Smooth muscle cell (in vitro differentiated cells): ENCODE measurements at regions not wholly inside any gene's neighbourhood (a gene's known extent, or its start where the extent isn't known, plus 50 kb on each side); places are given as distances from the start of the nearest gene placed in this dataset.

Experiments
- DNase-seq: peaks from one replicate; lab custom pipeline; 2025; ENCODE audit not compliant: unreplicated experiment; lab: John Stamatoyannopoulos, UW
- H2AFZ ChIP-seq: fragments of 200-600 bp; sonication (generic); 2 replicates; pipeline ENCODE4 v1.6.0; 2016; ENCODE audit warnings: antibody characterized with exemption, low read depth, mild to moderate bottlenecking
- H3F3A ChIP-seq: fragments of 200-600 bp; sonication (generic); 2 replicates; pipeline ENCODE4 v1.6.0; 2017; ENCODE audit warnings: antibody characterized with exemption, low read depth
- H3K27ac ChIP-seq: fragments of 200-600 bp; sonication (generic); 2 replicates; pipeline ENCODE4 v1.5.1; 2016; ENCODE audit warnings: low read depth, mild to moderate bottlenecking
- H3K27me3 ChIP-seq: fragments of 200-600 bp; sonication (generic); 2 replicates; pipeline ENCODE4 v1.6.1; 2016; ENCODE audit warnings: low read depth, mild to moderate bottlenecking
- H3K36me3 ChIP-seq: fragments of 200-600 bp; sonication (generic); 2 replicates; pipeline ENCODE4 v1.5.1; 2016; ENCODE audit warnings: low read depth
- H3K4me1 ChIP-seq: fragments of 200-600 bp; sonication (generic); 2 replicates; pipeline ENCODE4 v1.5.1; 2016; ENCODE audit warnings: low read depth
- H3K4me2 ChIP-seq: fragments of 200-600 bp; sonication (generic); 2 replicates; pipeline ENCODE4 v1.6.0; 2016; ENCODE audit warnings: mild to moderate bottlenecking
- H3K4me3 ChIP-seq: fragments of 200-600 bp; sonication (generic); 2 replicates; pipeline ENCODE4 v1.5.1; 2016; ENCODE audit warnings: mild to moderate bottlenecking
- H3K79me2 ChIP-seq: fragments of 200-600 bp; sonication (generic); 2 replicates; pipeline ENCODE4 v1.6.0; 2016; ENCODE audit warnings: low read depth, mild to moderate bottlenecking
- H3K9ac ChIP-seq: fragments of 200-600 bp; sonication (generic); 2 replicates; pipeline ENCODE4 v1.6.0; 2016; ENCODE audit warnings: low read depth
- H3K9me3 ChIP-seq: fragments of 200-600 bp; sonication (generic); replicated peaks from 2 replicates; pipeline ENCODE4 v1.5.1; 2016; ENCODE audit warnings: low read depth
- H4K20me1 ChIP-seq: fragments of 200-600 bp; sonication (generic); 2 replicates; pipeline ENCODE4 v1.6.0; 2016; ENCODE audit warnings: low read depth
- CTCF ChIP-seq: fragments of 200-600 bp; sonication (generic); IDR thresholded peaks from 2 replicates; pipeline ENCODE4 v1.5.1; 2017; ENCODE audit warnings: borderline replicate concordance, mild to moderate bottlenecking, antibody characterized with exemption; ENCODE audit not compliant: insufficient read depth, poor library complexity, severe bottlenecking
- WGBS: methylation state at CpG from one replicate; pipeline ENCODE4 v1.1.7; 2016; ENCODE audit warnings: low lambda C conversion rate; 5-methylcytosine and 5-hydroxymethylcytosine counted together

- 93% methylated on average over 2 of the region's 2 CpGs for WGBS
- no peaks in the 10 kb centered on the region for H3K36me3 ChIP-seq
Observed at GRCh38 chr18:27430595-27430994, 245.5 kb upstream of the CHST9 start.

GRCh38 chr18:27428716-27429475 lies 243.8 kb upstream of the CHST9 start:
- H3K4me1 ChIP-seq = peaks cover 13% of the 10 kb centered on the region
- H3F3A ChIP-seq = no peaks in the 10 kb centered on the region
- no peaks in the 10 kb centered on the region for H3K79me2 ChIP-seq
- H3K27me3 ChIP-seq = no peaks in the 10 kb centered on the region
- H2AFZ ChIP-seq = no peak overlapping the region
- H3K4me3 ChIP-seq = no peak overlapping the region
- H4K20me1 ChIP-seq = no peaks in the 10 kb centered on the region
- H3K9ac ChIP-seq = no peak overlapping the region
- no peak overlapping the region for H3K4me2 ChIP-seq
- no peaks in the 10 kb centered on the region for H3K36me3 ChIP-seq
- no peaks in the 10 kb centered on the region for H3K9me3 ChIP-seq
- DNase-seq = no peak
- 78% methylated on average over 2 of the region's 2 CpGs for WGBS
- no peak overlapping the region for H3K27ac ChIP-seq
- TF ChIP-seq CTCF = no peak

More at GRCh38 chr18:27430595-27430994, 245.5 kb upstream of the CHST9 start:
- no peaks in the 10 kb centered on the region for H3K79me2 ChIP-seq
- DNase-seq = no peak
- H3K4me3 ChIP-seq = no peak overlapping the region
- TF ChIP-seq CTCF = no peak
- no peak overlapping the region for H3K4me2 ChIP-seq
- no peak overlapping the region for H2AFZ ChIP-seq
- no peak overlapping the region for H3K27ac ChIP-seq
- H4K20me1 ChIP-seq = no peaks in the 10 kb centered on the region
- no peaks in the 10 kb centered on the region for H3K9me3 ChIP-seq
- H3K9ac ChIP-seq = no peak overlapping the region
- no peaks in the 10 kb centered on the region for H3F3A ChIP-seq
- H3K4me1 ChIP-seq = peaks cover 13% of the 10 kb centered on the region
- H3K27me3 ChIP-seq = no peaks in the 10 kb centered on the region

GRCh38 chr18:27428120-27428519 lies 243.0 kb upstream of the CHST9 start:
- H3K4me1 ChIP-seq = peaks cover 13% of the 10 kb centered on the region
- no peak overlapping the region for H3K27ac ChIP-seq
- H3K79me2 ChIP-seq = no peaks in the 10 kb centered on the region
- no peak overlapping the region for H3K4me2 ChIP-seq
- no peaks in the 10 kb centered on the region for H3F3A ChIP-seq
- no peak overlapping the region for H2AFZ ChIP-seq
- no peaks in the 10 kb centered on the region for H3K36me3 ChIP-seq
- no peak for DNase-seq
- 73% methylated on average over 2 of the region's 2 CpGs for WGBS
- no peak for TF ChIP-seq CTCF
- H3K9me3 ChIP-seq = no peaks in the 10 kb centered on the region
- H3K4me3 ChIP-seq = no peak overlapping the region
- H4K20me1 ChIP-seq = no peaks in the 10 kb centered on the region
- H3K9ac ChIP-seq = no peak overlapping the region
- no peaks in the 10 kb centered on the region for H3K27me3 ChIP-seq

GRCh38 chr18:27423581-27423980 lies 238.5 kb upstream of the CHST9 start:
- H3F3A ChIP-seq = no peaks in the 10 kb centered on the region
- H3K36me3 ChIP-seq = no peaks in the 10 kb centered on the region
- H3K27ac ChIP-seq = no peak overlapping the region
- no peak for DNase-seq
- H4K20me1 ChIP-seq = no peaks in the 10 kb centered on the region
- H3K9me3 ChIP-seq = no peaks in the 10 kb centered on the region
- H3K4me1 ChIP-seq = peaks cover 13% of the 10 kb centered on the region
- no peaks in the 10 kb centered on the region for H3K27me3 ChIP-seq
- no peak overlapping the region for H3K9ac ChIP-seq
- 93% methylated on average over 3 of the region's 3 CpGs for WGBS
- no peak overlapping the region for H3K4me3 ChIP-seq
- no peak overlapping the region for H2AFZ ChIP-seq
- no peaks in the 10 kb centered on the region for H3K79me2 ChIP-seq
- H3K4me2 ChIP-seq = no peak overlapping the region
- TF ChIP-seq CTCF = no peak
